ENCODE measurements at regions not wholly inside any gene's neighbourhood (a gene's known extent, or its start where the extent isn't known, plus 50 kb on each side); places are given as distances from the start of the nearest gene placed in this dataset.

GRCh38 chr18:27899893-27900292 lies 277.0 kb downstream of the CDH2 start:
- Histone ChIP-seq H3K9me3 (ENCODE audit: control insufficient read depth in 2 of 2, insufficient read depth in 1 of 2, low read length in 1 of 2) (no peaks in the 10 kb centered on the region), H3K4me1 (ENCODE audit: control insufficient read depth in 2 of 2, insufficient read depth in 2 of 2, low read length in 2 of 2) (no peaks in the 10 kb centered on the region), H3K4me3 (ENCODE audit: low read length in 2 of 2) (no peak overlapping the region), H3K27me3 (ENCODE audit: control insufficient read depth in 2 of 2, insufficient read depth in 1 of 2, low read length in 1 of 2) (no peaks in the 10 kb centered on the region), H3K27ac (ENCODE audit: low read depth in 1 of 2, low read length in 1 of 2) (no peak overlapping the region), H3K36me3 (ENCODE audit: control insufficient read depth in 2 of 2, insufficient read depth in 2 of 2, low read length in 1 of 2) (no peaks in the 10 kb centered on the region)
- 58% methylated on average over 2 of the region's 2 CpGs for WGBS
- DNase-seq (ENCODE audit: low read depth in 6 of 9, low spot score in 9 of 9) = no peak

- Histone ChIP-seq H3K9me3 (ENCODE audit: control insufficient read depth in 2 of 2, insufficient read depth in 1 of 2, low read length in 1 of 2) (no peaks in the 10 kb centered on the region), H3K36me3 (ENCODE audit: control insufficient read depth in 2 of 2, insufficient read depth in 2 of 2, low read length in 1 of 2) (no peaks in the 10 kb centered on the region), H3K27ac (ENCODE audit: low read depth in 1 of 2, low read length in 1 of 2) (no peak overlapping the region), H3K4me1 (ENCODE audit: control insufficient read depth in 2 of 2, insufficient read depth in 2 of 2, low read length in 2 of 2) (no peaks in the 10 kb centered on the region), H3K27me3 (ENCODE audit: control insufficient read depth in 2 of 2, insufficient read depth in 1 of 2, low read length in 1 of 2) (no peaks in the 10 kb centered on the region), H3K4me3 (ENCODE audit: low read length in 2 of 2) (no peak overlapping the region)
- 91% methylated on average over 3 of the region's 3 CpGs for WGBS
- no peak for DNase-seq (ENCODE audit: low read depth in 6 of 9, low spot score in 9 of 9)
Observed at GRCh38 chr18:27894746-27895145, 282.2 kb downstream of the CDH2 start.

GRCh38 chr18:27887711-27888495 lies 289.0 kb downstream of the CDH2 start:
- WGBS = 68% methylated on average over 2 of the region's 2 CpGs
- Histone ChIP-seq H3K27me3 (ENCODE audit: control insufficient read depth in 2 of 2, insufficient read depth in 1 of 2, low read length in 1 of 2) (no peaks in the 10 kb centered on the region), H3K36me3 (ENCODE audit: control insufficient read depth in 2 of 2, insufficient read depth in 2 of 2, low read length in 1 of 2) (no peaks in the 10 kb centered on the region), H3K4me1 (ENCODE audit: control insufficient read depth in 2 of 2, insufficient read depth in 2 of 2, low read length in 2 of 2) (no peaks in the 10 kb centered on the region), H3K27ac (ENCODE audit: low read depth in 1 of 2, low read length in 1 of 2) (no peak overlapping the region), H3K4me3 (ENCODE audit: low read length in 2 of 2) (no peak overlapping the region), H3K9me3 (ENCODE audit: control insufficient read depth in 2 of 2, insufficient read depth in 1 of 2, low read length in 1 of 2) (no peaks in the 10 kb centered on the region)
- no peak for DNase-seq (ENCODE audit: low read depth in 6 of 9, low spot score in 9 of 9)

GRCh38 chr18:27887287-27887686 lies 289.6 kb downstream of the CDH2 start:
- no peaks in the 10 kb centered on the region for H3K4me1 ChIP-seq (ENCODE audit: control insufficient read depth in 2 of 2, insufficient read depth in 2 of 2, low read length in 2 of 2)
- no peaks in the 10 kb centered on the region for H3K36me3 ChIP-seq (ENCODE audit: control insufficient read depth in 2 of 2, insufficient read depth in 2 of 2, low read length in 1 of 2)
- no peaks in the 10 kb centered on the region for H3K9me3 ChIP-seq (ENCODE audit: control insufficient read depth in 2 of 2, insufficient read depth in 1 of 2, low read length in 1 of 2)
- no peak for DNase-seq (ENCODE audit: low read depth in 6 of 9, low spot score in 9 of 9)
- H3K4me3 ChIP-seq (ENCODE audit: low read length in 2 of 2) = no peak overlapping the region
- H3K27me3 ChIP-seq (ENCODE audit: control insufficient read depth in 2 of 2, insufficient read depth in 1 of 2, low read length in 1 of 2) = no peaks in the 10 kb centered on the region
- H3K27ac ChIP-seq (ENCODE audit: low read depth in 1 of 2, low read length in 1 of 2) = no peak overlapping the region
- 89% methylated on average over 1 of the region's 1 CpG for WGBS

GRCh38 chr18:27879540-27879939 lies 297.4 kb downstream of the CDH2 start:
- no peak overlapping the region for H3K4me3 ChIP-seq (ENCODE audit: low read length in 2 of 2)
- 95% methylated on average over 1 of the region's 1 CpG for WGBS
- H3K4me1 ChIP-seq (ENCODE audit: control insufficient read depth in 2 of 2, insufficient read depth in 2 of 2, low read length in 2 of 2) = no peaks in the 10 kb centered on the region
- no peak for DNase-seq (ENCODE audit: low read depth in 6 of 9, low spot score in 9 of 9)
- H3K27me3 ChIP-seq (ENCODE audit: control insufficient read depth in 2 of 2, insufficient read depth in 1 of 2, low read length in 1 of 2) = no peaks in the 10 kb centered on the region
- H3K27ac ChIP-seq (ENCODE audit: low read depth in 1 of 2, low read length in 1 of 2) = no peak overlapping the region
- no peaks in the 10 kb centered on the region for H3K9me3 ChIP-seq (ENCODE audit: control insufficient read depth in 2 of 2, insufficient read depth in 1 of 2, low read length in 1 of 2)
- no peaks in the 10 kb centered on the region for H3K36me3 ChIP-seq (ENCODE audit: control insufficient read depth in 2 of 2, insufficient read depth in 2 of 2, low read length in 1 of 2)

GRCh38 chr18:27871726-27872125 lies 305.2 kb downstream of the CDH2 start:
- no peaks in the 10 kb centered on the region for H3K27me3 ChIP-seq (ENCODE audit: control insufficient read depth in 2 of 2, insufficient read depth in 1 of 2, low read length in 1 of 2)
- no peak overlapping the region for H3K4me3 ChIP-seq (ENCODE audit: low read length in 2 of 2)
- no peaks in the 10 kb centered on the region for H3K36me3 ChIP-seq (ENCODE audit: control insufficient read depth in 2 of 2, insufficient read depth in 2 of 2, low read length in 1 of 2)
- H3K4me1 ChIP-seq (ENCODE audit: control insufficient read depth in 2 of 2, insufficient read depth in 2 of 2, low read length in 2 of 2) = no peaks in the 10 kb centered on the region
- H3K9me3 ChIP-seq (ENCODE audit: control insufficient read depth in 2 of 2, insufficient read depth in 1 of 2, low read length in 1 of 2) = no peaks in the 10 kb centered on the region
- no peak for DNase-seq (ENCODE audit: low read depth in 6 of 9, low spot score in 9 of 9)
- 79% methylated on average over 5 of the region's 5 CpGs for WGBS
- H3K27ac ChIP-seq (ENCODE audit: low read depth in 1 of 2, low read length in 1 of 2) = no peak overlapping the region

- no peak overlapping the region for H3K27ac ChIP-seq (ENCODE audit: low read depth in 1 of 2, low read length in 1 of 2)
- no peaks in the 10 kb centered on the region for H3K9me3 ChIP-seq (ENCODE audit: control insufficient read depth in 2 of 2, insufficient read depth in 1 of 2, low read length in 1 of 2)
- H3K4me3 ChIP-seq (ENCODE audit: low read length in 2 of 2) = no peak overlapping the region
- no peaks in the 10 kb centered on the region for H3K27me3 ChIP-seq (ENCODE audit: control insufficient read depth in 2 of 2, insufficient read depth in 1 of 2, low read length in 1 of 2)
- H3K36me3 ChIP-seq (ENCODE audit: control insufficient read depth in 2 of 2, insufficient read depth in 2 of 2, low read length in 1 of 2) = no peaks in the 10 kb centered on the region
- 86% methylated on average over 4 of the region's 4 CpGs for WGBS
- H3K4me1 ChIP-seq (ENCODE audit: control insufficient read depth in 2 of 2, insufficient read depth in 2 of 2, low read length in 2 of 2) = no peaks in the 10 kb centered on the region
- no peak for DNase-seq (ENCODE audit: low read depth in 6 of 9, low spot score in 9 of 9)
Observed at GRCh38 chr18:27869735-27870134, 307.2 kb downstream of the CDH2 start.

- DNase-seq (ENCODE audit: low read depth in 6 of 9, low spot score in 9 of 9) = no peak
- WGBS = 97% methylated on average over 1 of the region's 1 CpG
- Histone ChIP-seq H3K36me3 (ENCODE audit: control insufficient read depth in 2 of 2, insufficient read depth in 2 of 2, low read length in 1 of 2) (no peaks in the 10 kb centered on the region), H3K4me1 (ENCODE audit: control insufficient read depth in 2 of 2, insufficient read depth in 2 of 2, low read length in 2 of 2) (no peaks in the 10 kb centered on the region), H3K27ac (ENCODE audit: low read depth in 1 of 2, low read length in 1 of 2) (no peak overlapping the region), H3K9me3 (ENCODE audit: control insufficient read depth in 2 of 2, insufficient read depth in 1 of 2, low read length in 1 of 2) (no peaks in the 10 kb centered on the region), H3K27me3 (ENCODE audit: control insufficient read depth in 2 of 2, insufficient read depth in 1 of 2, low read length in 1 of 2) (no peaks in the 10 kb centered on the region), H3K4me3 (ENCODE audit: low read length in 2 of 2) (no peak overlapping the region)
Observed at GRCh38 chr18:27865431-27865830, 311.5 kb downstream of the CDH2 start.

GRCh38 chr18:27863780-27864430 lies 313.0 kb downstream of the CDH2 start:
- no peak overlapping the region for H3K4me3 ChIP-seq (ENCODE audit: low read length in 2 of 2)
- H3K27ac ChIP-seq (ENCODE audit: low read depth in 1 of 2, low read length in 1 of 2) = no peak overlapping the region
- 93% methylated on average over 4 of the region's 4 CpGs for WGBS
- H3K4me1 ChIP-seq (ENCODE audit: control insufficient read depth in 2 of 2, insufficient read depth in 2 of 2, low read length in 2 of 2) = no peaks in the 10 kb centered on the region
- H3K27me3 ChIP-seq (ENCODE audit: control insufficient read depth in 2 of 2, insufficient read depth in 1 of 2, low read length in 1 of 2) = no peaks in the 10 kb centered on the region
- no peaks in the 10 kb centered on the region for H3K9me3 ChIP-seq (ENCODE audit: control insufficient read depth in 2 of 2, insufficient read depth in 1 of 2, low read length in 1 of 2)
- no peak for DNase-seq (ENCODE audit: low read depth in 6 of 9, low spot score in 9 of 9)
- H3K36me3 ChIP-seq (ENCODE audit: control insufficient read depth in 2 of 2, insufficient read depth in 2 of 2, low read length in 1 of 2) = no peaks in the 10 kb centered on the region
